NCI-H748 (cell line): ENCODE measurements at regions not wholly inside any gene's neighbourhood (a gene's known extent, or its start where the extent isn't known, plus 50 kb on each side); places are given as distances from the start of the nearest gene placed in this dataset.
"Not testable (repeated sequence)": the region's sequence is repeated elsewhere in the genome, so short reads cannot be mapped to it uniquely, and the experiment has no call there.

Source experiments
- DNase-seq: peaks from one replicate; lab custom pipeline; 2025; ENCODE audit not compliant: unreplicated experiment; lab: John Stamatoyannopoulos, UW

DNA sequence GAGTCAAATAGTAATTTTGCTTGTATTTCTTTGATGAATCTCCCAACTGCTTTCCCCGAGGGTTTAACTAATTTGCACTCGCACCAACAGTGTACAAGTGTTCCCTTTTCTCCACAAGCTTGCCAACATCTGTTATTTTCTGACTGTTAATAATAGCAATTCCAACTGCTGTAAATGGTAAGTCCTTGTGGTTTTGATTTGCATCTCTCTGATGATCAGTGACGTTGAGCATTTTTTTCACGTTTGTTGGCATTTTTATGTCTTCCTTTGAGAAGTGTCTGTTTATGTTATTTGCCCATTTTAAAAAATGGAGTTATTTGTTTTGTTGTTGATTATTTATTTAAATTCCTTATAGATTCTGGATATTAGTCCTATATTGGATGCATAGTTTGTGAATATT, 399.8 kb upstream of the MAN1A1 start:
- DNase-seq: no peak

DNA sequence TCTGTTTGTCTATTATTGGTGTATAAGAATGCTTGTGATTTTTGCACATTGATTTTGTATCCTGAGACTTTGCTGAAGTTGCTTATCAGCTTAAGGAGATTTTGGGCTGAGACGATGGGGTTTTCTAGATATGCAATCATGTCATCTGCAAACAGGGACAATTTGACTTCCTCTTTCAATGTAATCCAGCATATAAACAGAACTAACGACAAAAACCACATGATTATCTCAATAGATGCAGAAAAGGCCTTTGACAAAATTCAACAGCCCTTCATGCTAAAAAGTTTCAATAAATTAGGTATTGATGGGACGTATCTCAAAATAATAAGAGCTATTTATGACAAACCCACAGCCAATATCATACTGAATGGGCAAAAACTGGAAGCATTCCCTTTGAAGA, 399.0 kb upstream of the MAN1A1 start:
- DNase-seq: not testable (repeated sequence)

DNA sequence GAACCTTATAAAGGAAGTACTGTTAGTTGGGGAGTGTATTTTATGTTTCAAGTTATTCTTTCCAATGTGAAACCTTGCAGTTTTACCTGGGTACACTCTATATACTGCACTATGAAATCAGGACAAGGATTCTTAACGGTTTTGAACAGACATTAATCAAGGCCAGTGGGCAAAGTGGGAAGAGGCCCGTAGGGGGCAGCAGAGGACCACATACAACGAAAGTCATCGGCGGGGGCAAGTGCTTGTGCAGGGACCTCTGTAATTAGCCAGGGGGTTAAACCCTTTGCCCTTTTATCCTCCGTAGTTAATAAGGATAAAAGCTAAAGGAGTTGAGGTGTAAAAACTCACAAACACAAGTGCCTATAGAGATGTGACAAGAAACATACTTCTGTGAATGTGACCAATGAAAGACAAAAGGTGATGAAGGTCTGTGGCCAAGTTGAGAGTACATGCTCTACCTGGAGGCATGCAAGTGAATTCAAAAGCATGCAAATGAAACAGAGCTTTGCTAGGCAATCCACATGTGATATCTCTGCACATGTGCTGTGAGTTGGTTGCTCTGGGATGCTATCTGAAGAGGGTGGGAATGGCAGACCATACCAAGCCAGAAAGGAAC, 392.7 kb upstream of the MAN1A1 start:
- DNase-seq: peak; percentile 74

- no peak for DNase-seq
These were observed 390.2 kb upstream of the MAN1A1 start for GRCh38 chr6:119739769-119740168.

DNA sequence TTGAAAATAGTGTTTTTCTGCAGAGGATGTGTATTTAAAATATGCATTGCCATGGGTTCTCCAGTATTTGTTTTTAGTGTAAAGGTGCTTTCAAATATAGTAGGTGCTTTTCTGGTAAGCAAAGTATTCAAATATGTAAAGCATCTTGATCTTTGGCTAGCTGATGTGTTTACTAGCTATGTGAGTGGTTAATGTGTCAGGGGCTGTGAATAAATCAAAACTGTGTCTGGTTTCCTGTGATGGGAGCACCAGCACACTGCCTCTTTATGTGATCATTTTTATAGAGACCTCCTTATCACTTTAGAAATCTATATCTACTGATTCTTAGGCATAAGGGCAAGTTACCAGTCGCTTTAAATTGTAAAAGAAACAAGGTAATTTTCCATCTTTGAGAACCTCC, 388.9 kb upstream of the MAN1A1 start:
- no peak for DNase-seq

GRCh38 chr6:119736296-119737021, 386.9 kb upstream of the MAN1A1 start:
- DNase-seq: no peak

DNA sequence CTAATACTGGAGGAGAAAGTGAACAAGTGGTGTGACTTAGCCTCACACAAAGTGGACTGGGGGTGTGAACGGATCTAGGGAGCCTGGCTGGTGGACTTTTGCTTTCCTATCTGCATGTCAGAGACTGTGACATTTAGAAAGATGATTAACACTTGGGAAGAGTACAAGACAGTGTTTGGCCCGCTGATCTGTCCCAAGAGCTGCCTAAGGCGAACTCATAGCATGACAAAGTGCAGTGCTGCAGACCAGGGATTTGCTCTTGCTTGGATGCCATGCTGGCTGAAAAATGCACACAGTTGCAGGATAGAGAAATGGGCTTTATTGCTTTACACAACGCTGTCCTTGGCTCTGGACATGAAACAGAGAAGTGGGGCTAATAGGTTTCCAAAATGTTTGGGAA, 386.0 kb upstream of the MAN1A1 start:
- no peak for DNase-seq

DNA sequence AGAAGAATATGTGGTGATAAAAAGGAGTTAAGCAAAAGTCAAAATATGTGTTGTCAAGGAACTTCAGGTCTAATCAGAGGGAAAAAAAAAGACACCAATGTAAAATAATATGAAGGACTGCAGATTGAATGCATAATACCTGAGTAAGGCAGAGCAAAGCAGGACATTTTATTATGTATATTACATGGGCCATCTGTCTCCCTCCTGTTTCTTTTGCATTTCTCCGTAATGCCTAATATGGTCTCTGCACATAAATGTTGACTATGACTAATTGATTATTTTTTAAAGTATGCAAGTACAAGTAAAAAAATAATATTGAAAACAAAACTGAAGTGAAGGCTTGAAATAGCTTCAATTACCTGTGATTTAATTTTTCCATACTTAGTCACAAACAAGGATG, 384.7 kb upstream of the MAN1A1 start:
- no peak for DNase-seq

GRCh38 chr6:119728935-119729334, 379.4 kb upstream of the MAN1A1 start:
- no peak for DNase-seq

- DNase-seq: no peak
These were observed 378.7 kb upstream of the MAN1A1 start for GRCh38 chr6:119728220-119728750.

DNA sequence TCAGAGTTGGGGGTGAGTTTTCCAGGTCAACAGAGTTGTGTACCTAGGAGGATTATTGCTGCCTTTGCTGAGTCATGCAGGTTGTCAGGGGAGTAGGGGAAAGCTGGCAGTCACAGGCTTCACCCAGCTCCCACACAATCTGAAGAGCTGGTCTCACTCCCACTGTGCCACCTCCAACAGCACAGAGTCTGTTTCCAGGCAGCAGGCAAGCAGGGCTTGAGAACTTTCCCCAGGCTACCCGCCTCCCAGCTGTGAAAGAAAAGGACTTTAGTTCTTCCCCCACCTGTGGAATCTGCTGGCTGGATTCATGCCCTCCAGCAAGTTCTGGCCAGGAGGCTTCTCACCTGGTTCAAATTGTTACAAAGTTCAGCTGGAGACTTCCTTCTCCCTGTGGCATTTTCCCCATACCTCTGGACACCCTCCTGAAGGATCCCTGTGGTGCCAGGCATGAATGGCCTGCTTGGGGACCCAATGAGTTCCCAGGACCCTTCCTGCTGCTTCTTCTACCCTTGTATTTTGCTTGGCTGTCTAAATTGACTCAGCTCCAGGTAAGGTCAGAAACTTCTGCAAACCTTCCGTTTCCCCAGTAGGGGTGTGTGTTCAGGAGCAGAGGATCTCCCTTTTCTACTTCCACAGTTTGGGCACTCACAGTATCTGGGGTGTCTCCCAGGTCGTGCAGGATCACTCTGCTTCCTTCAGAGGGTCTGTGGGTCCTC, 378.1 kb upstream of the MAN1A1 start:
- DNase-seq: no peak

DNA sequence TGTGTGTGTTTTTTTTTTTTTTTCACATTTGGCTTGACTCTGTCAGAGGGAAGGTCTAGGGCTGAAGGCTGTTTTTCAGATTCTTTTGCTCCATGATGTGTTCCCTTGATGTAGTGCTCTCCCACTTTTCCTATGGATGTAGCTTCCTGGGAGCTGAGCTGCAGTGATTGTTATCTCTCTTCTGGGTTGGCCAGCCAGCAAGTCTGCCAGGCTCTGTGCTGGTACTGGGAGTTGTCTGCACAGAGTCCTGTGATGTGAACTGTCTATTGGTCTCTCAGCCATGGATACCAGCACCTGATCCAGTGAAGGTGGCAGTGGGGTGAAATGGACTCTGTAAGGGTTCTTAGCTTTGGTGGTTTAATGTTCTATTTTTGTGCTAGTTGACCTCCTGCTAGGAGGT, 377.4 kb upstream of the MAN1A1 start:
- DNase-seq: not testable (repeated sequence)

GRCh38 chr6:119726086-119726485, 376.5 kb upstream of the MAN1A1 start:
- DNase-seq: no peak

GRCh38 chr6:119720160-119720559, 370.6 kb upstream of the MAN1A1 start:
- DNase-seq: peak; percentile 8

- no peak for DNase-seq
These were observed 368.4 kb upstream of the MAN1A1 start for GRCh38 chr6:119717942-119718341.

DNA sequence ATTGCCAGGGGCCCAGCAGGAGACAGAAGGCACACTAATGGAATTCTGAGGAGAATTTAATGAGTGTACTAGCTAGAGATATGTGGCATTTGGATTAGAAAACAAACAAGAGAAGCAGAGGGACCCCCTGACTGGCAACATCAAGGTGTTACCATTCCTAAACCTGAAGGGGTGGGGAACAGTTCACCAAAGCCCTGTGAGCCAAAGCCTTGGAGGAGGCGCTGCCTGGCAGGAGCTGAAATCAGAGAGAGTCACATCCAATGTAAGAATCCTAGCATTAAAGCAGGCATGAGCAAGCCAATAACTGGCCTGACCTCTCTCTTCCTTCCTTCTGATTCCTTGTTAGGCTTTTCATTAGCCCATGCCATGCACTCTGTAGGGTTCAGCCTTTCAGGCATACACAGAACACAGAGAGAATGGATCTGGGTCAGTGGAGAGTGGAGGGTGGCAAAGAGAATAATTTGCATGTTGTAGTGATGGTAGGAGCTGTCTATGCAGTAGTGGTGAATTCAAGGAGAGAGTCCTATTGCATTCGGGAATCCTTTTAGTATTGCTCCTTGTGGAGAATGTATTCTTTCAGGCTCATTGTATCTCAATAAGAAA, 367.2 kb upstream of the MAN1A1 start:
- DNase-seq: no peak

GRCh38 chr6:119713903-119714302, 364.3 kb upstream of the MAN1A1 start:
- no peak for DNase-seq

GRCh38 chr6:119686644-119687043, 337.1 kb upstream of the MAN1A1 start:
- no peak for DNase-seq

- DNase-seq: no peak
These were observed 336.7 kb upstream of the MAN1A1 start for GRCh38 chr6:119686240-119686639.

GRCh38 chr6:119683671-119684070, 334.1 kb upstream of the MAN1A1 start:
- DNase-seq: no peak

- peak; percentile 75 for DNase-seq
These were observed 333.5 kb upstream of the MAN1A1 start for GRCh38 chr6:119683031-119683430.

DNA sequence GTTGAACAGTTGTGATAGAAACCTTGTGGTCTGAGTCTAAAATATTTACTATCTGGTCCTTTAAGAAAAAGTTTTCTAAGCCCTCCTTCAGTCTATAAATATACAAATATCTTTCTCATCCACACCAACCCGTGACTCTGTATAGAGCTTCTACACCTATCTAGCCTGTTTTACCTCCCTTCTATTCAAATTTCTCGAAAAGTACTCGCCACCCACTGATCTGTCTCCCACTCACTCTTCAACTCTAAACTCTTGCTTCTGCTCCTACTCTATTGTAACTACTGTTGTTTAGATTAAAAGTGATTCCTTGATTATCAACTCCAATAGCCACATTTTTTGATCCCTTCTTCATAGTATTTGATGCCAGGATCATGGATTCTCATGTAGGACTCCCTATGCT, 329.4 kb upstream of the MAN1A1 start:
- no peak for DNase-seq
